Endothelial cell of umbilical vein (primary cell): ENCODE measurements at regions not wholly inside any gene's neighbourhood (a gene's known extent, or its start where the extent isn't known, plus 50 kb on each side); places are given as distances from the start of the nearest gene placed in this dataset.

Experiments
- BruUV-seq: library from RNA; stranded (reverse); fragments of 400-500 nt; replicated peaks from 2 replicates; lab custom pipeline; 2021; lab: Mats Ljungman, UMichigan
- CTCF ChIA-PET: fragments of 300-600, 350-600 bp; sonication (Branson Sonifier 250); formaldehyde crosslinking; loops from one replicate; lab custom pipeline; 2021; ENCODE audit warnings: antibody characterized with exemption, inconsistent platforms; lab: Charles Lee
- POLR2A ChIA-PET: fragments of 300-600, 350-600 bp; sonication (Branson Sonifier 250); formaldehyde crosslinking; loops from one replicate; lab custom pipeline; 2021; ENCODE audit warnings: antibody characterized with exemption, inconsistent platforms; lab: Charles Lee
- DNase-seq: peaks from one replicate; pipeline ENCODE4 v3.0.0-alpha.2; 2011; ENCODE audit warnings: low read depth, low spot score
- FAIRE-seq: peaks from 2 replicates; lab custom pipeline; 2011; peaks lifted over from hg19 to GRCh38; lab: Jason Lieb, UNC
- H2AFZ ChIP-seq: 2 replicates; pipeline ENCODE4 v1.6.0; 2012; ENCODE audit warnings: low read depth, low read length, control low read depth, inconsistent platforms
- H3K27ac ChIP-seq: 2 replicates; pipeline ENCODE4 v1.5.1; 2011; ENCODE audit warnings: low read depth, mild to moderate bottlenecking, control low read depth, low read length, moderate library complexity; ENCODE audit not compliant: insufficient read depth
- H3K27me3 ChIP-seq, 2 experiments: 2 replicates each; pipeline versions ENCODE4 v1.6.0 to v1.6.1; 2011; ENCODE audit warnings: low read length in 2 of 2, mixed read lengths in 1 of 2; ENCODE audit not compliant: control insufficient read depth in 2 of 2, insufficient read depth in 2 of 2
- H3K36me3 ChIP-seq, 2 experiments: 2 replicates in 1 of 2; 3 replicates in 1 of 2; pipeline ENCODE4 v1.5.1; 2011; ENCODE audit warnings: low read length in 2 of 2, mild to moderate bottlenecking in 1 of 2, moderate library complexity in 1 of 2; ENCODE audit not compliant: control insufficient read depth in 2 of 2, insufficient read depth in 2 of 2; ENCODE audit errors: extremely low read depth in 1 of 2
- H3K4me1 ChIP-seq: 3 replicates; pipeline ENCODE4 v1.5.1; 2011; ENCODE audit warnings: mild to moderate bottlenecking, low read length; ENCODE audit not compliant: control insufficient read depth, insufficient read depth; ENCODE audit errors: extremely low read depth
- H3K4me2 ChIP-seq: 2 replicates; pipeline ENCODE4 v1.6.1; 2011; ENCODE audit warnings: low read length, control low read depth, mixed read lengths; ENCODE audit not compliant: insufficient read depth
- H3K4me3 ChIP-seq, 3 experiments: fragments of 200-600 bp in 1 of 3; sonication (generic), shearing (Covaris generic) in 1 of 3; replicated peaks in 1 of 3; 2 replicates each; pipeline ENCODE4 v1.5.1; 2011 to 2016; ENCODE audit warnings: control low read depth in 3 of 3, low read length in 3 of 3, mild to moderate bottlenecking in 2 of 3, inconsistent platforms in 1 of 3, low read depth in 1 of 3, moderate library complexity in 1 of 3; ENCODE audit not compliant: insufficient read depth in 1 of 3
- H3K79me2 ChIP-seq: 2 replicates; pipeline ENCODE4 v1.6.0; 2012; ENCODE audit warnings: low read length, inconsistent platforms; ENCODE audit not compliant: control insufficient read depth, insufficient read depth
- H3K9ac ChIP-seq: replicated peaks from 2 replicates; pipeline ENCODE3; 2011; ENCODE audit warnings: low read length, control low read depth; ENCODE audit not compliant: insufficient read depth; ENCODE audit errors: extremely low read depth
- H3K9me1 ChIP-seq: replicated peaks from 3 replicates; pipeline ENCODE4 v1.6.0; 2011; ENCODE audit warnings: mild to moderate bottlenecking, low read length; ENCODE audit not compliant: control insufficient read depth, insufficient read depth; ENCODE audit errors: extremely low read depth
- H3K9me3 ChIP-seq: replicated peaks from 2 replicates; pipeline ENCODE4 v1.5.1; 2012; ENCODE audit warnings: low read length, inconsistent platforms; ENCODE audit not compliant: control insufficient read depth, insufficient read depth
- H4K20me1 ChIP-seq: replicated peaks from 2 replicates; pipeline ENCODE3; 2011; ENCODE audit warnings: mild to moderate bottlenecking, low read length; ENCODE audit not compliant: control insufficient read depth, insufficient read depth; ENCODE audit errors: extremely low read depth
- CTCF ChIP-seq, 2 donors: IDR thresholded peaks; 1 replicate in 1 of 2; 2 replicates in 1 of 2; pipeline ENCODE4 v1.5.1; 2011; ENCODE audit warnings: low read length in 2 of 2, mild to moderate bottlenecking in 2 of 2, moderate library complexity in 2 of 2, control low read depth in 1 of 2, inconsistent platforms in 1 of 2, low read depth in 1 of 2; ENCODE audit not compliant: insufficient read depth in 1 of 2; ENCODE audit errors: extremely low read depth in 1 of 2
- EZH2 ChIP-seq: IDR thresholded peaks from 2 replicates; pipeline ENCODE4 v1.6.1; 2012; ENCODE audit warnings: borderline replicate concordance, low read depth, mild to moderate bottlenecking, moderate library complexity, low read length, inconsistent platforms; ENCODE audit not compliant: severe bottlenecking
- FOS ChIP-seq: IDR thresholded peaks from 2 replicates; pipeline ENCODE4 v1.6.1; 2011; ENCODE audit warnings: mild to moderate bottlenecking, low read length, moderate library complexity, borderline replicate concordance; ENCODE audit not compliant: insufficient read depth
- GATA2 ChIP-seq: IDR thresholded peaks from 2 replicates; pipeline ENCODE4 v1.7.0; 2011; ENCODE audit warnings: low read depth, mild to moderate bottlenecking, moderate library complexity, mixed read lengths, low read length; ENCODE audit not compliant: insufficient read length, insufficient read depth
- JUN ChIP-seq: IDR thresholded peaks from 2 replicates; pipeline ENCODE4 v1.6.1; 2011; ENCODE audit warnings: borderline replicate concordance, low read depth; ENCODE audit not compliant: insufficient read length, insufficient read depth
- MAX ChIP-seq: IDR thresholded peaks from 2 replicates; pipeline ENCODE4 v1.6.1; 2011; ENCODE audit not compliant: insufficient read depth, insufficient read length
- MYC ChIP-seq: IDR thresholded peaks from one replicate; pipeline ENCODE4 v1.6.1; 2011; ENCODE audit warnings: mild to moderate bottlenecking, low read depth, low read length
- POLR2A ChIP-seq: IDR thresholded peaks from 2 replicates; pipeline ENCODE4 v1.6.1; 2012; ENCODE audit warnings: low read depth, mild to moderate bottlenecking, control low read depth, low read length
- POLR2AphosphoS5 ChIP-seq: IDR thresholded peaks from 2 replicates; pipeline ENCODE4 v1.6.1; 2012; ENCODE audit warnings: low read depth, mild to moderate bottlenecking, control low read depth, low read length, moderate library complexity; ENCODE audit not compliant: insufficient read depth
- dilution Hi-C: fragments of 300-500 bp; cut with MboI; formaldehyde crosslinking; loops from one replicate; pipeline ENCODE4 v1.15.0; 2019; ENCODE audit warnings: low sequenced_read_pairs; ENCODE audit not compliant: extremely low pct_ligation_motif_present
- intact Hi-C: fragments of 100-400 bp; cut with micrococcal nuclease; formaldehyde crosslinking; loops from one replicate; pipeline ENCODE4 v1.10.0; 2022

- CTCF ChIA-PET: no interaction called here
- H3K36me3 ChIP-seq: no peaks in the 10 kb centered on the region
- DNase-seq (no peak), FAIRE-seq (no peak)
- no TSS peak for BruUV-seq
- no peak overlapping the region for H3K4me2 ChIP-seq
- no peaks in the 10 kb centered on the region for H3K9me3 ChIP-seq
- POLR2A ChIA-PET: no interaction called here
- H3K4me1 ChIP-seq: no peaks in the 10 kb centered on the region
- no peak overlapping the region for H2AFZ ChIP-seq
- H4K20me1 ChIP-seq: no peaks in the 10 kb centered on the region
- H3K79me2 ChIP-seq: no peaks in the 10 kb centered on the region
- H3K4me3 ChIP-seq: no peak overlapping the region
- H3K27ac ChIP-seq: no peak overlapping the region
- no peaks in the 10 kb centered on the region for H3K27me3 ChIP-seq
- intact Hi-C loops: no loop called here
- no peak overlapping the region for H3K9ac ChIP-seq
- dilution Hi-C loops: no loop called here
- TF ChIP-seq EZH2 (no peak), JUN (no peak), POLR2A (no peak), FOS (no peak), POLR2AphosphoS5 (no peak), CTCF (IDR thresholded peaks at IDR 0.05; ENCODE audit: extremely low read depth in 1 of 2, insufficient read depth in 1 of 2, low read depth in 1 of 2, low read length in 2 of 2) (no peak), GATA2 (no peak), MYC (no peak), MAX (no peak)
- no peaks in the 10 kb centered on the region for H3K9me1 ChIP-seq
These were observed 387.6 kb downstream of the SLITRK6 start for GRCh38 chr13:85411591-85411990.
